Hematopoietic multipotent progenitor cell treated with erythropoietin and hydrocortisone succinate and interleukin-3 and kit ligand, for 4 days (in vitro differentiated cells): ENCODE measurements at regions not wholly inside any gene's neighbourhood (a gene's known extent, or its start where the extent isn't known, plus 50 kb on each side); places are given as distances from the start of the nearest gene placed in this dataset.
"Not testable (repeated sequence)": the region's sequence is repeated elsewhere in the genome, so short reads cannot be mapped to it uniquely, and the experiment has no call there.

Experiments
- DNase-seq: peaks from one replicate; pipeline ENCODE4 v3.0.0-alpha.2; 2015

DNA sequence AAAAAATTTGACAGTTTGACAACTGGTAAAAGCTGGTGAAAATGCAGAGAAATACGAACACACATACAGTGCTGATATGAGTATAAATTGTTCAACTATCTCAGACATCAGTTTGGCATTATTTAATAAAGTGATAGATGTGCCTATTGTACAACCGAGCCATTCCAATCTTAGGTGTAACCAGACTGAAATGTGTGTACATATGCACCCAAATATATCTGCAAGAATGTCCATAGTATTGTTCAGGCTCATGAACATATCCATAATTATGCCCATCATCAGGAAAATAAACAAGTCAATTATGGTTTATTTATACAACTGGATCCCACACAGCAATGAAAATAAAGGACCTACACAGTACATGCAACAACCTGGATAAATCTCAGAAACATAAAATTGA lies 188.9 kb upstream of the DDX53 start:
- no peak for DNase-seq

DNA sequence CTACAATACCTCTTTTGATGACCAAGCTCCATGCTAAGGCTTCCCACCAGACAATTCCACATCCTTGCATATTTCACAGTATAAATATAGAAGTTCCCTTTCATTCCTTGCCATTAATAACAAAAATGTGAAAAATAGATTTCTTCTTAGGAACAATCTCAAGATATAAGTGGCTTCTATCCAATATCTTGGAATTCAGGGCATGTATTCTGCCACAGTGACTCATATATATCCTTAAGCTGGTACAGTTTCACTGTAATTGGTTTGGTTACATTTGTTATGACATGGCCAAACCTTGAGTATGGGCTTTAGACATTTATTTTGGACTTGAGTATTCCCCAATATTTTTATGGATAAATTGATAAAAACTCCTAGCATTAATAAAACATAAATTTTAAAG lies 181.7 kb upstream of the DDX53 start:
- no peak for DNase-seq

DNA sequence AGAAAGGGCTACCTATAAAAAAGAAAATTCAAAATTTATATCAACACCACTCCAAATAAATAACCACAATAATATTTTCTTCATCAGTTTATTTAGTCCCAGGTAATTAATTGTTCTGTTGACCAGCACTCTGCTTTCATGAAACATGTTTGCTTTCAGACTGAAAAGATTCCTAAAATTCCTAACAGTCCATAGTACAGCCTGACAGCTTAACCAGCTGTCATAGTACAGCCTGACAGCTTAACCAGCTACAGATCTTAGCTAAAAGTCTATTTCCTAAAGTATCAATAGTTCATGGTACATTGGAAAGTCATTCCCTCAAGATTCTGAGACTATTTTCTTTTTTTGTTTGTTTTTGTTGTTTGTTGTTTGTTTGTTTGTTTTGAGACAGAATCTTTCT lies 144.1 kb upstream of the DDX53 start:
- no peak for DNase-seq

DNA sequence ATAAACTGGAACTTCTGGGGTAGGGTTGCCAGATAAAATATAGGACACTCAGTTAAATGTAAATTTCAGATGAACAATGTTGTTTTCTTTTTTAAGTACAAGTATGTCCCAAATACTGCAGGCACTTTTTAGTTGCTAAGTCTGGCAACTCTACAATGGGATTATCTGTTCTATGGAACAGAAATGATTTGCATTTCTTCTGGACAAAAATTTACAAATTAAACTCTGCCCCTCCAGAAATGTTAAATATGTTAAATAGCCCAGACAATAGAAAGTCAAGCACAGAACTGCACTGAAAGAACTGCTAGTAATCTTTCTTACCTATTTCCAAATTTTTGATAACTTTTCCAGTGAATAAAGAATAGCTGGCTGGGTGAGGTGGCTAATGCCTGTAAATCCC lies 140.1 kb upstream of the DDX53 start:
- DNase-seq, result no peak

- DNase-seq, result not testable (repeated sequence)
These were observed 133.0 kb upstream of the DDX53 start for GRCh38 chrX:22866801-22867200.

DNA sequence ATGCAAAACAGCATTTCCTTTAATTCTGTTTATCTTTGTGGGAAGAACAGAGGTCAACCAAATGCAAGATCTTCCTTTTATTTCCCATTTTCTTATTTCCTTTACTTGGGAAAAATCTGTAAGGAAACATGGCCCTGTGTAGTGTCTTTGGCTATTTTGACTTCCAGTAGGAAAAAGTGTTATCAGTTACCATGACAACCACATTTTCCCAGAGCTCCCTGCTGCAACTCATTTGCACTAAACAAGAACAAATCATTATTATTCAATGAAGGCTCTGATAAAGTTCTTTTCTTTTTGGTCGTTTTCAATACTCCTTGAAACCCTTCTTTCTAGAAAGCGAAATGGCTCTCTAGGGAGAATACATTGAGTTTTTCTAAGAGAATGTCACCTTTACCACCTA lies 117.2 kb upstream of the DDX53 start:
- DNase-seq, result no peak

GRCh38 chrX:22889819-22890218 lies 109.9 kb upstream of the DDX53 start:
- no peak for DNase-seq

GRCh38 chrX:22912616-22913015 lies 87.1 kb upstream of the DDX53 start:
- DNase-seq, result peak; percentile 10

DNA sequence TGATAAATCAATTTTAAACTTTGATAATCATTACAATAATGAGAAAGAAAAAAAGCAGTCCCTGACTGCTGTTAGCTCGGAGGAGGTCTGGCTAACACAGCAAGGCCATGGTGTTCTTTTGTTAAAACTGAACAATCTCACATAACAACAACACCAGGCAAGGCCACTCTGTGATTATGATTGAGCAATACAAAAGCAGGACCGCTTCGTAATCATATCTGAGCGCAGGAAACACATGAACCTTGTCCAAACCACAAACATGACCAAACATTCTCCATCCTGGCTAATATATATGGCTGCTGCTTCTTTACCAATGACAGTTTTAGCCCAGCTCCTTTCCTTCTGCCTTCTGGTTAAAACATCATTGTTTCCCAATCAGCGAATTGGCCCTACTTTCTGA lies 76.8 kb upstream of the DDX53 start:
- peak; percentile 75 for DNase-seq

DNA sequence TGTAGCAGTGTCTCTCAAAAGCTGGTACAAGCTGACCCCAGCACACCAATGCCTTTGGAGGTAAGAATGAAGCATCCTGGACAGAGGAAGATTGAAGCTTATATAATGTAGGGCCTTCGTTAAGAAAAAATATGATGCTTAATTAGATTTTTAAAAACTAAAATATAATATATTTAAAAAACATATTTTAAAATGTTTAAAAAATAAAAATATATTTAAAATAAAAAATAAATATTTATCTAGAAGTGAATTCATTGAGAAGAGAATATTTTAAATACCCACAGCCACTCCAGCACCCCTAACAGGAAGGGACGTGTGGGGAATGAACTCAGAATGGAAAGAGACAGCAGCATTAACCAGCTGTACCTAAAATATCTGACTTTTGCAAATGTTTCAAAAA lies 65.1 kb upstream of the DDX53 start:
- DNase-seq, result no peak

GRCh38 chrX:22944945-22945344 lies 54.8 kb upstream of the DDX53 start:
- DNase-seq, result no peak
